Stimulated activated CD4-positive, alpha-beta T cell treated with anti-CD3 and anti-CD28 coated beads, TNF-alpha, amount 100 ng/mL, for 48 hours (primary cell): ENCODE measurements at regions not wholly inside any gene's neighbourhood (a gene's known extent, or its start where the extent isn't known, plus 50 kb on each side); places are given as distances from the start of the nearest gene placed in this dataset.

Experiments
- DNase-seq, 3 donors: peaks; one replicate each; pipeline ENCODE4 v3.0.0-alpha.2; 2020; ENCODE audit warnings: low read depth in 3 of 3

GRCh38 chr4:180866933-180867643, 1376.1 kb upstream of the TENM3 start:
- DNase-seq = no peak

- no peak for DNase-seq
These were observed 1372.6 kb upstream of the TENM3 start for GRCh38 chr4:180870623-180871022.

GRCh38 chr4:180898305-180898704, 1344.9 kb upstream of the TENM3 start:
- no peak for DNase-seq

- DNase-seq = no peak
These were observed 1342.4 kb upstream of the TENM3 start for GRCh38 chr4:180900781-180901180.

GRCh38 chr4:180909279-180909678, 1333.9 kb upstream of the TENM3 start:
- no peak for DNase-seq

GRCh38 chr4:180913750-180914149, 1329.5 kb upstream of the TENM3 start:
- DNase-seq = no peak

- DNase-seq = no peak
These were observed 1319.7 kb upstream of the TENM3 start for GRCh38 chr4:180923486-180923885.

- no peak for DNase-seq
These were observed 1317.4 kb upstream of the TENM3 start for GRCh38 chr4:180925805-180926204.

- no peak for DNase-seq
These were observed 1316.9 kb upstream of the TENM3 start for GRCh38 chr4:180926277-180926676.

GRCh38 chr4:180932370-180933001, 1310.7 kb upstream of the TENM3 start:
- DNase-seq = no peak

- DNase-seq = no peak
These were observed 1306.1 kb upstream of the TENM3 start for GRCh38 chr4:180937083-180937482.

- DNase-seq = no peak
These were observed 1302.5 kb upstream of the TENM3 start for GRCh38 chr4:180940680-180941079.

- DNase-seq = no peak
These were observed 1300.8 kb upstream of the TENM3 start for GRCh38 chr4:180942367-180942916.

GRCh38 chr4:180946188-180946587, 1297.0 kb upstream of the TENM3 start:
- no peak for DNase-seq

- DNase-seq = no peak
These were observed 1295.8 kb upstream of the TENM3 start for GRCh38 chr4:180947425-180947824.

GRCh38 chr4:180949424-180950213, 1293.6 kb upstream of the TENM3 start:
- no peak for DNase-seq

- no peak for DNase-seq
These were observed 1292.8 kb upstream of the TENM3 start for GRCh38 chr4:180950377-180950776.

- no peak for DNase-seq
These were observed 1291.9 kb upstream of the TENM3 start for GRCh38 chr4:180951312-180951711.

GRCh38 chr4:180953572-180953971, 1289.6 kb upstream of the TENM3 start:
- DNase-seq = no peak

GRCh38 chr4:180960743-180961401, 1282.3 kb upstream of the TENM3 start:
- DNase-seq = no peak

GRCh38 chr4:180962268-180962667, 1280.9 kb upstream of the TENM3 start:
- DNase-seq = no peak

GRCh38 chr4:180966312-180966711, 1276.9 kb upstream of the TENM3 start:
- DNase-seq = no peak
